GM23248 (cell line): ENCODE measurements at regions not wholly inside any gene's neighbourhood (a gene's known extent, or its start where the extent isn't known, plus 50 kb on each side); places are given as distances from the start of the nearest gene placed in this dataset.

Experiments
- DNase-seq: peaks from one replicate; pipeline ENCODE4 v3.0.0-alpha.2; 2015
- H2AFZ ChIP-seq: fragments of 200-600 bp; sonication (generic); 2 replicates; pipeline ENCODE4 v1.6.1; 2016; ENCODE audit warnings: antibody characterized with exemption
- H3F3A ChIP-seq: fragments of 200-600 bp; sonication (generic); 2 replicates; pipeline ENCODE4 v1.6.1; 2016; ENCODE audit warnings: mild to moderate bottlenecking, antibody characterized with exemption, mixed run types; ENCODE audit not compliant: insufficient read depth
- H3K27ac ChIP-seq: fragments of 200-600 bp; sonication (generic); 2 replicates; pipeline ENCODE4 v1.5.1; 2016; ENCODE audit warnings: mild to moderate bottlenecking
- H3K27me3 ChIP-seq: fragments of 200-600 bp; sonication (generic); replicated peaks from 2 replicates; pipeline ENCODE4 v1.6.1; 2016; ENCODE audit warnings: mild to moderate bottlenecking; ENCODE audit not compliant: insufficient read depth
- H3K36me3 ChIP-seq: fragments of 200-600 bp; sonication (generic); 2 replicates; pipeline ENCODE4 v1.6.1; 2016; ENCODE audit warnings: low read depth, mild to moderate bottlenecking
- H3K4me1 ChIP-seq: fragments of 200-600 bp; sonication (generic); 2 replicates; pipeline ENCODE4 v1.6.1; 2016; ENCODE audit warnings: mild to moderate bottlenecking; ENCODE audit not compliant: insufficient read depth
- H3K4me2 ChIP-seq: fragments of 200-600 bp; sonication (generic); one replicate; pipeline ENCODE4 v1.6.1; 2016; ENCODE audit warnings: mild to moderate bottlenecking; ENCODE audit not compliant: unreplicated experiment
- H3K4me3 ChIP-seq: fragments of 200-600 bp; sonication (generic); 2 replicates; pipeline ENCODE4 v1.5.1; 2016; ENCODE audit warnings: mild to moderate bottlenecking
- H3K79me2 ChIP-seq: fragments of 200-600 bp; sonication (generic); 2 replicates; pipeline ENCODE4 v1.6.1; 2016; ENCODE audit warnings: mild to moderate bottlenecking; ENCODE audit not compliant: insufficient read depth
- H3K9ac ChIP-seq: fragments of 200-600 bp; sonication (generic); 2 replicates; pipeline ENCODE4 v1.6.1; 2016; ENCODE audit warnings: mild to moderate bottlenecking
- H3K9me2 ChIP-seq: fragments of 200-600 bp; sonication (generic); 2 replicates; pipeline ENCODE4 v1.6.1; 2016; ENCODE audit warnings: mixed run types, mild to moderate bottlenecking, moderate library complexity; ENCODE audit not compliant: insufficient read depth
- H3K9me3 ChIP-seq: fragments of 200-600 bp; sonication (generic); one replicate; pipeline ENCODE4 v1.6.1; 2017; ENCODE audit warnings: low read depth
- H4K20me1 ChIP-seq: fragments of 200-600 bp; sonication (generic); 2 replicates; pipeline ENCODE4 v1.6.0; 2016; ENCODE audit not compliant: insufficient read depth
- EZH2 ChIP-seq: fragments of 200-600 bp; sonication (generic); IDR thresholded peaks from 2 replicates; pipeline ENCODE4 v1.6.1; 2018; ENCODE audit warnings: antibody characterized with exemption, mild to moderate bottlenecking; ENCODE audit not compliant: insufficient read depth, poor library complexity, severe bottlenecking
- EZH2phosphoT487 ChIP-seq: fragments of 200-600 bp; sonication (generic); IDR thresholded peaks from 2 replicates; pipeline ENCODE4 v1.6.1; 2018; ENCODE audit warnings: antibody characterized with exemption, moderate library complexity, mild to moderate bottlenecking, low read depth; ENCODE audit not compliant: insufficient read depth
- WGBS, 2 experiments: methylation state at CpG; one replicate each; pipeline ENCODE4 v1.1.6; 2015 to 2017; ENCODE audit warnings: low lambda C conversion rate in 2 of 2, low coverage in 1 of 2; ENCODE audit errors: missing lambda C conversion rate in 2 of 2; 5-methylcytosine and 5-hydroxymethylcytosine counted together
- in situ Hi-C: fragments of 300-500 bp; cut with MboI; formaldehyde crosslinking; loops from 2 replicates; pipeline ENCODE4 v1.15.0; 2020

DNA sequence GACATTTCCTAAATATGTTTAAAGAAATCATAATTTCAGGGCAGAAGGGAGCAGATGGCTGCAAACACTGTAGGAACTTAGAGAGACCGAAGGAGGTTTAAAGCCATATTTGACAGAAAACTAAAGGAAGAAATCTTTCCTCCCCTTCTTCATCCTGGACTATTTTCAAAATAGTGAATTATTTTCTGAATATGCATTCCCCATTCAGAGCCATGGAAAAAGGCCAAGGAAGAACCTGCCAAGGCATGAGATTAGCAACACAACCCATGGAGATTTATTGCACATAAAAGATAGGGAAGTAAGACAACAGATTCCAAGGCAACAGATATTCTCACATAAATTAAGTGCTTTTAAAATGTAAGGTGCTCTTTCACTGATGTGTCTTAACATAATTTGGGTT, 233.3 kb upstream of the ADAMTS16 start:
- Histone ChIP-seq H3K79me2 (no peaks in the 10 kb centered on the region), H3K9ac (no peak overlapping the region), H3K4me2 (no peak overlapping the region), H3K9me3 (no peaks in the 10 kb centered on the region), H4K20me1 (no peaks in the 10 kb centered on the region), H3K4me1 (no peaks in the 10 kb centered on the region), H3K4me3 (no peak overlapping the region), H3F3A (no peaks in the 10 kb centered on the region), H3K36me3 (no peaks in the 10 kb centered on the region), H3K9me2 (no peaks in the 10 kb centered on the region), H3K27me3 (peaks cover 14% of the 10 kb centered on the region), H2AFZ (no peak overlapping the region), H3K27ac (no peak overlapping the region)
- 16 to 38% methylated on average over 1 of the region's 1 CpG for WGBS, 2 experiments
- TF ChIP-seq EZH2phosphoT487 (no peak), EZH2 (no peak)
- in situ Hi-C loops = no loop called here
- DNase-seq = no peak

GRCh38 chr5:4907571-4907970, 232.6 kb upstream of the ADAMTS16 start:
- Histone ChIP-seq H3K4me2 (no peak overlapping the region), H3K36me3 (no peaks in the 10 kb centered on the region), H3F3A (no peaks in the 10 kb centered on the region), H4K20me1 (no peaks in the 10 kb centered on the region), H3K4me1 (no peaks in the 10 kb centered on the region), H3K79me2 (no peaks in the 10 kb centered on the region), H3K27ac (no peak overlapping the region), H3K9me3 (no peaks in the 10 kb centered on the region), H3K9ac (no peak overlapping the region), H2AFZ (no peak overlapping the region), H3K4me3 (no peak overlapping the region), H3K9me2 (no peaks in the 10 kb centered on the region), H3K27me3 (peaks cover 14% of the 10 kb centered on the region)
- DNase-seq = no peak
- TF ChIP-seq EZH2 (no peak), EZH2phosphoT487 (no peak)
- WGBS, 2 experiments = 51 to 53% methylated on average over 3 of the region's 3 CpGs
- in situ Hi-C loops = no loop called here

DNA sequence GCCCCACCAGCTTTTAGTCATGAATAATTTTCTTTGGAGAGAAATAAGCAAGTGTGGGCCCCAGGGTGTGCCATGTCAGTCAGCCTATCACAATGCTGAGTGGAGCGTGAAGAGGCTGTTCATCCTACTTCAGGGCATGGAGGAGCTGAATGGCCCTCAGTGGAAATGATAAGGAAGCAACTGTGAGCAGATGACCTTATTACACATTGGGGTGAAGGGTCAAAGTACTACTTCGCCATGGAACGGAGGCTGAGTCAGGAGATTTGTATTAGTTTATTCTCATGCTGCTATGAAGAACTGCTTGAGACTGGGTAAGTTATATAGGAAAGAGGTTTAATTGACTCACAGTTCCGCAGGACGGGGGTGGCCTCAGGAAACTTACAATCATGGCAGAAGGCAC, 231.0 kb upstream of the ADAMTS16 start:
- no peaks in the 10 kb centered on the region for H4K20me1 ChIP-seq
- no peaks in the 10 kb centered on the region for H3K9me2 ChIP-seq
- H3K79me2 ChIP-seq = no peaks in the 10 kb centered on the region
- no peak overlapping the region for H3K4me2 ChIP-seq
- TF ChIP-seq EZH2phosphoT487 (no peak), EZH2 (no peak)
- WGBS, 2 experiments = 62 to 79% methylated on average over 5 of the region's 5 CpGs
- peaks cover 4% of the 10 kb centered on the region for H3K27me3 ChIP-seq
- no peak for DNase-seq
- no peaks in the 10 kb centered on the region for H3F3A ChIP-seq
- H3K27ac ChIP-seq = no peak overlapping the region
- no peaks in the 10 kb centered on the region for H3K36me3 ChIP-seq
- H2AFZ ChIP-seq = no peak overlapping the region
- no peak overlapping the region for H3K4me3 ChIP-seq
- in situ Hi-C loops = no loop called here
- H3K9me3 ChIP-seq = no peaks in the 10 kb centered on the region
- H3K4me1 ChIP-seq = no peaks in the 10 kb centered on the region
- no peak overlapping the region for H3K9ac ChIP-seq

DNA sequence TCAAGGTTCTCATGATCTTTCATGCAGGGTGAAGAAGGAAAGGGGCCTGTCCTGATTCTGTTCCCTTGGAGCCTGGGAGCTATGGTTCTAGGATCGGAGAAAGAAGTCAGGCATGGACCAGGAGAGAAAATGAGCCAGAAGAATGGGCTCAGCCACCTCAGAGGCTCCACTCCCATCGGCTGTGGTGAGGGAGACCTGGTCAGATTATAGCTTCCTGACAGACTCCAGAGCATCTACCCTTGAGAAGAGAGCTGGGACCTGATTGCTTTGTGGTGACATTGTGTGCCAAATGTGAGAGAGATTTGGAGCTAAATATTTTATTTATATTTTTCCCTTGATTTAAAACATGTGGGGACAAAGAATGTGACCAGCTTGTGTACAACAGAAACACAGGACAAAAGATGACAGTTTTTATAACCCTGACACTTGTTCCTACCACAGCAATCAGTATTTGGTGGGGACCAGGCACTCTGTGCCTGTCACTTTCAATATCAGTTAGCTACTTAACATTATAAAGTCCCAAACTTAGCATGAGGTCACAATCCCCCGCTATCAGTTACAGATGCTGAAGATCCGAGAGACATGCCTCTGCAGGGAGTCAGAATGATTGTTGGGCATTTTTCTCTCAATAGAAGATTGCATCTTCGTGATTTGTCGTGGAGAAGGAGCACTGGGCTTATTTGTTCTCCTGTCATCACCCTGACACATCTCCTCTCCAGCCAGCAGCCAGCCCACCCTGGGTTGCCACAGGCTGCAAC, 228.3 kb upstream of the ADAMTS16 start:
- Histone ChIP-seq H3K79me2 (no peaks in the 10 kb centered on the region), H2AFZ (no peak overlapping the region), H3K9me2 (no peaks in the 10 kb centered on the region), H3K27ac (no peak overlapping the region), H3K27me3 (peaks cover 12% of the 10 kb centered on the region; the same call in 1 of the 2 replicates), H3K9ac (no peak overlapping the region), H3K36me3 (no peaks in the 10 kb centered on the region), H3K4me2 (no peak overlapping the region), H4K20me1 (no peaks in the 10 kb centered on the region), H3K4me1 (no peaks in the 10 kb centered on the region), H3K4me3 (no peak overlapping the region), H3F3A (no peaks in the 10 kb centered on the region), H3K9me3 (no peaks in the 10 kb centered on the region)
- no peak for TF ChIP-seq EZH2
- in situ Hi-C loops = no loop called here
- WGBS, 2 experiments = 7 to 15% methylated on average over 6 of the region's 6 CpGs
- no peak for DNase-seq

GRCh38 chr5:4921929-4922328, 218.2 kb upstream of the ADAMTS16 start:
- WGBS, 2 experiments = 30 to 35% methylated on average over 5 of the region's 5 CpGs
- Histone ChIP-seq H3K27me3 (0 out of 2 replicates have a peak, but pooled peaks cover 7% of the 10 kb centered on the region), H3K4me1 (no peaks in the 10 kb centered on the region), H3K9me3 (no peaks in the 10 kb centered on the region), H3F3A (no peaks in the 10 kb centered on the region), H3K4me2 (no peak overlapping the region), H3K9ac (no peak overlapping the region), H3K79me2 (no peaks in the 10 kb centered on the region), H3K4me3 (no peak overlapping the region), H2AFZ (no peak overlapping the region), H3K36me3 (no peaks in the 10 kb centered on the region), H4K20me1 (no peaks in the 10 kb centered on the region), H3K27ac (no peak overlapping the region), H3K9me2 (no peaks in the 10 kb centered on the region)
- in situ Hi-C loops = no loop called here
- DNase-seq = no peak
- no peak for TF ChIP-seq EZH2
